Body of pancreas (tissue), 4 donors: ENCODE measurements at regions not wholly inside any gene's neighbourhood (a gene's known extent, or its start where the extent isn't known, plus 50 kb on each side); places are given as distances from the start of the nearest gene placed in this dataset.

Experiments used
- ATAC-seq: fragments of 150-250 bp; one replicate; pipeline ENCODE4 v1.9.1; 2016
- DNase-seq, 4 donors: peaks; one replicate each; pipeline ENCODE4 v3.0.0-alpha.2; 2019
- H3K27ac ChIP-seq, 4 donors: fragments of 200-600 bp; sonication (generic); 1 replicate in 3 of 4; 2 replicates in 1 of 4; pipeline versions ENCODE4 v1.5.1 to v1.6.1; 2016 to 2019; ENCODE audit warnings: mild to moderate bottlenecking in 1 of 4, mixed read lengths in 1 of 4, moderate library complexity in 1 of 4
- H3K27me3 ChIP-seq, 2 donors: fragments of 200-600 bp; sonication (generic); one replicate each; pipeline ENCODE4 v1.6.0; 2016; ENCODE audit warnings: mild to moderate bottlenecking in 1 of 2
- H3K36me3 ChIP-seq, 2 donors: fragments of 200-600 bp; sonication (generic); replicated peaks in 1 of 2; 2 replicates each; pipeline ENCODE4 v1.5.1; 2016; ENCODE audit warnings: low read depth in 2 of 2; ENCODE audit not compliant: insufficient read depth in 1 of 2
- H3K4me1 ChIP-seq: fragments of 200-600 bp; sonication (generic); one replicate; pipeline ENCODE4 v1.6.0; 2016
- H3K4me3 ChIP-seq, 2 donors: fragments of 200-600 bp; sonication (generic); 1 replicate in 1 of 2; 2 replicates in 1 of 2; pipeline ENCODE4 v1.5.1; 2016 to 2019
- H3K9me3 ChIP-seq, 3 donors: fragments of 200-600 bp; sonication (generic); 1 replicate in 2 of 3; 2 replicates in 1 of 3; pipeline ENCODE4 v1.5.1; 2016
- POLR2A ChIP-seq, 3 donors: fragments of 450-650 bp; IDR thresholded peaks; one replicate each; pipeline ENCODE4 v1.6.1; 2016; ENCODE audit warnings: antibody characterized with exemption in 3 of 3, mild to moderate bottlenecking in 2 of 3
- WGBS, 2 donors: methylation state at CpG; one replicate each; pipeline ENCODE4 v1.1.5; 2017; 5-methylcytosine and 5-hydroxymethylcytosine counted together
- intact Hi-C: fragments of 100-400 bp; cut with DNase I; formaldehyde crosslinking; loops from one replicate; pipeline ENCODE4 v1.15.1; 2023
- TF ChIP-seq, protein P1 (sequence below), 7 experiments: fragments of 450-650 bp in 4 of 7; fragments of 200-600 bp in 3 of 7; sonication (generic) in 3 of 7; IDR thresholded peaks; one replicate each; pipeline ENCODE4 v1.5.1; 2016 to 2019; ENCODE audit warnings: antibody characterized with exemption in 7 of 7

DNA sequence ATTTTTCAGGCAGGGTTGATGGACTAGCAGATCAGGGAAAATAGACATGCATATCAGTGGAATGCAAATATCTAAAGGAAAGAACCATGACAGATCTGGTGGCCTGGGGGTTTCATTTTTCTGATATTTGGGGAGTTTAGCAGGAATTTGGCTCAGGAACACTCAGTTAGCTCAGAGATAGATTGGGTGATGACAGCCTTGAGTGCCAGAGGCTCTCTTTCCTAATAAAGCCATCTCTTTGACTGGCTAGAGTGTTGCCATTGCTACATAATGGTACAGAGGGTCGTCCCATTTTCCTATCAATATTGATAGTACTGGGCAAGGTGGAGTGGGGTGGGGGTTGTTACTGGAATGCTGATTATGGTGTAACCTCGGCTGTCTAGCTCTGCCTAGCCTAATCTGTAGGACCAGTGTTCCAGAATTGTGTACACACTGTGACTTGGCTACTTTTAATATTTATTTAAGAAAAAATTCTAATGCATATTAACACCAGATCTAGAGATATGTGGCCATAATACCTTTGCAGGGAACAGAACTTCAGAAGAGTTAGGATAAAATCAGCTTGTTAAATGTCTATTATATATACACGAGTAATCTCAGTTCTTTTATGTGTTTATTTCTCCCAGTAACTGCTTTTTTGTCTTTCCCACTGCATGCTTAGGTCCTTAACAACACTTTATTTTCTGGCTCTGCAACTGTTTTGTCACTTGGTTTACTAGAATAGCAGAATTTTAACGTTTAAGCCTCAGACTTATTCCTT, 145.0 kb upstream of the SPOCK3 start:
- H3K9me3 ChIP-seq, result no peaks in the 10 kb centered on the region
- H3K36me3 ChIP-seq, result no peaks in the 10 kb centered on the region
- DNase-seq, result no peak
- no peak overlapping the region for H3K4me3 ChIP-seq
- WGBS, 2 donors, result 23 to 27% methylated on average over 4 of the region's 4 CpGs
- no peak for ATAC-seq
- TF ChIP-seq POLR2A (IDR thresholded peaks at IDR 0.05), result no peak
- TF ChIP-seq, protein P1, sequence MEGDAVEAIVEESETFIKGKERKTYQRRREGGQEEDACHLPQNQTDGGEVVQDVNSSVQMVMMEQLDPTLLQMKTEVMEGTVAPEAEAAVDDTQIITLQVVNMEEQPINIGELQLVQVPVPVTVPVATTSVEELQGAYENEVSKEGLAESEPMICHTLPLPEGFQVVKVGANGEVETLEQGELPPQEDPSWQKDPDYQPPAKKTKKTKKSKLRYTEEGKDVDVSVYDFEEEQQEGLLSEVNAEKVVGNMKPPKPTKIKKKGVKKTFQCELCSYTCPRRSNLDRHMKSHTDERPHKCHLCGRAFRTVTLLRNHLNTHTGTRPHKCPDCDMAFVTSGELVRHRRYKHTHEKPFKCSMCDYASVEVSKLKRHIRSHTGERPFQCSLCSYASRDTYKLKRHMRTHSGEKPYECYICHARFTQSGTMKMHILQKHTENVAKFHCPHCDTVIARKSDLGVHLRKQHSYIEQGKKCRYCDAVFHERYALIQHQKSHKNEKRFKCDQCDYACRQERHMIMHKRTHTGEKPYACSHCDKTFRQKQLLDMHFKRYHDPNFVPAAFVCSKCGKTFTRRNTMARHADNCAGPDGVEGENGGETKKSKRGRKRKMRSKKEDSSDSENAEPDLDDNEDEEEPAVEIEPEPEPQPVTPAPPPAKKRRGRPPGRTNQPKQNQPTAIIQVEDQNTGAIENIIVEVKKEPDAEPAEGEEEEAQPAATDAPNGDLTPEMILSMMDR (IDR thresholded peaks at IDR 0.05), result no peak
- intact Hi-C loops, result no loop called here
- no peaks in the 10 kb centered on the region for H3K4me1 ChIP-seq
- no peaks in the 10 kb centered on the region for H3K27me3 ChIP-seq
- no peak overlapping the region for H3K27ac ChIP-seq

GRCh38 chr4:167380964-167381363, 146.7 kb upstream of the SPOCK3 start:
- H3K4me1 ChIP-seq, result no peaks in the 10 kb centered on the region
- H3K36me3 ChIP-seq, result no peaks in the 10 kb centered on the region
- ATAC-seq (no peak), DNase-seq (no peak)
- no peaks in the 10 kb centered on the region for H3K9me3 ChIP-seq
- no peaks in the 10 kb centered on the region for H3K27me3 ChIP-seq
- intact Hi-C loops, result no loop called here
- H3K27ac ChIP-seq, result no peak overlapping the region
- H3K4me3 ChIP-seq, result no peak overlapping the region
- TF ChIP-seq, protein P1 (IDR thresholded peaks at IDR 0.05), result no peak
- no peak for TF ChIP-seq POLR2A (IDR thresholded peaks at IDR 0.05)
- 63 to 66% methylated on average over 4 of the region's 4 CpGs for WGBS, 2 donors

DNA sequence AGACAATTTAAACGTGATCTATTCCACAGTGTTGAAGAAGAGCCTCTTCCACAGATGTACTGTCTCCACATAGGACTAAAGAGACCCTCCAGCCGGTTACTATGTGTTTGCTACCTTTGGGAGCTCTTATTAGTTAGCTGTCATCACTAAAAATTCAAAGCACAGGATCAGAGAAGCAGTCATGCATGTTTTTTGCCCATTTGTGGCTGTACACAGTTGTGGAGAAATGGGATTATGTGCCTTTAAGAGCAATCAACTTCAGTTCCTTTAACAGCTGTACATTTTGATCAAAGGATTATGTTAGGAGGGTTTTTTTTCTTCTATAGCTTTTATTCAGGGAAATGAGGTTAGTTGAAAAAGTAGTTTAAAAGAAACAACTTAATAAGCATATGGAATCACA, 149.0 kb upstream of the SPOCK3 start:
- no peaks in the 10 kb centered on the region for H3K9me3 ChIP-seq
- no peaks in the 10 kb centered on the region for H3K36me3 ChIP-seq
- no peaks in the 10 kb centered on the region for H3K27me3 ChIP-seq
- no peak for DNase-seq
- no peaks in the 10 kb centered on the region for H3K4me1 ChIP-seq
- H3K27ac ChIP-seq, result no peak overlapping the region
- intact Hi-C loops, result no loop called here
- no peak overlapping the region for H3K4me3 ChIP-seq
- TF ChIP-seq, protein P1 (IDR thresholded peaks at IDR 0.05), result no peak
- TF ChIP-seq POLR2A (IDR thresholded peaks at IDR 0.05), result no peak
- WGBS, 2 donors, result 41 to 52% methylated on average over 2 of the region's 2 CpGs
- no peak for ATAC-seq

GRCh38 chr4:167397586-167397985, 163.3 kb upstream of the SPOCK3 start:
- ATAC-seq, result no peak

More at GRCh38 chr4:167397586-167397985, 163.3 kb upstream of the SPOCK3 start:
- Histone ChIP-seq H3K4me1 (no peaks in the 10 kb centered on the region), H3K27me3 (no peaks in the 10 kb centered on the region), H3K4me3 (no peak overlapping the region), H3K9me3 (no peaks in the 10 kb centered on the region), H3K36me3 (no peaks in the 10 kb centered on the region), H3K27ac (no peak overlapping the region)
- no peak for DNase-seq
- intact Hi-C loops, result no loop called here
- TF ChIP-seq, protein P1 (IDR thresholded peaks at IDR 0.05), result no peak
- no peak for TF ChIP-seq POLR2A (IDR thresholded peaks at IDR 0.05)
- WGBS, 2 donors, result 71 to 74% methylated on average over 3 of the region's 3 CpGs
